HG03378 (cell line): ENCODE measurements at regions not wholly inside any gene's neighbourhood (a gene's known extent, or its start where the extent isn't known, plus 50 kb on each side); places are given as distances from the start of the nearest gene placed in this dataset.
"Not testable (repeated sequence)": the region's sequence is repeated elsewhere in the genome, so short reads cannot be mapped to it uniquely, and the experiment has no call there.

Experiments
- ATAC-seq: cut with Tn5 transposase; IDR thresholded peaks from one replicate; pipeline ENCODE4 v1.9.1; 2021; ENCODE audit warnings: mild to moderate bottlenecking, moderate library complexity; ENCODE audit not compliant: unreplicated experiment

DNA sequence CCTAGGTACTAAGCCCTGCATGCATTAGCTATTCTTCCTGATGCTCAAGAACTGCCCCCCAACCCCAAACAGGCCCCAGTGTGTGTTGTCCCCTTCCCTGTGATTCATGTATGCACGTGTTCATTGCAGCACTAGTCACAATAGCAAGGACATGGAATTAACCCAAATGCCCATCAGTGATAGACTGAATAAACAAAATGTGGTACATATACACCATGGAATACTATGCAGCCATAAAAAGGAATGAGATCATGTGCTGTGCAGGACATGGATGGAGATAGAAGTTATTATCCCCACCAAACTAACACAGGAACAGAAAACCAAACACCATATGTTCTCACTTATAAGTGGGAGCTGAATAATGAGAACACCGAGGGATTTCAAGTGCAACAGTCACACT, 214.2 kb upstream of the SLC7A11 start:
- ATAC-seq: not testable (repeated sequence)

DNA sequence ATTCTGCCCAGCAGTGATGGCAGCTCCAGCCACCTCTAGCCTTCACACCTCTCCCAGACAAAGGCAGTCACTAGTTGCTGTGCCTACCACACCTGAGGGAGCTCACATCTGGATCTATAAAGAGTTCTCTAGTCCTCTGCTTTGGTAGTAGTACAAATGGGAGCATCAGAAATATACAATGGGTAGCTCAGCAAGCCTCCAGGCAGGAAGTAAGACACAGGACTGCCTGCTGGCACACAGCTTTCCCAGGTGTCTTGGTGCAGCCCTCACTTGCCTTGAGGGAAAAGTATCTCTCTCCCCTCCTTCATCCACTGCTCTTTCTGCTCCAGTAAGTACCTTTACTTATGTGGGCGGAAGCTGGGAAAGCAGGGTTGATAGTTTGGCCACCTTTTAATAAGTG, 212.9 kb upstream of the SLC7A11 start:
- no peak for ATAC-seq

DNA sequence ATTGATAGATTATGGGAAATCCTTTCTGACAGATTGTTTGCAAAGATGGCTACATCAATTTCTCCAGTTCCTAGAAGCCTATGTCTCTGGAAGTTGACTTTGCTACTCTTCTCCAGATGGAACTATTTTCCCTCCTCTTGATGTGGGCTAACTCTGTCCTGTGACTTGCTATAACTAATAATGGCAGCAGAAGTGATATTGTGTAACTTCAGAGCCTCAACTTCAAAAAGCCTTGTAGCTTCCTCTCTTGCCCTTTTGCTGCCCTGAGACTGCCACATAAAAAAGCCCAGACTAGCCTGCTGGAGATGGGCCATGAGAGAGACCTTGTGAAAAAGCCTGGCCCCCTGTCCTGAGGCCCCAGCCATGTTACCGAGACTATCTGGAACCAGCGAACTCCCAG, 210.7 kb upstream of the SLC7A11 start:
- ATAC-seq: no peak

DNA sequence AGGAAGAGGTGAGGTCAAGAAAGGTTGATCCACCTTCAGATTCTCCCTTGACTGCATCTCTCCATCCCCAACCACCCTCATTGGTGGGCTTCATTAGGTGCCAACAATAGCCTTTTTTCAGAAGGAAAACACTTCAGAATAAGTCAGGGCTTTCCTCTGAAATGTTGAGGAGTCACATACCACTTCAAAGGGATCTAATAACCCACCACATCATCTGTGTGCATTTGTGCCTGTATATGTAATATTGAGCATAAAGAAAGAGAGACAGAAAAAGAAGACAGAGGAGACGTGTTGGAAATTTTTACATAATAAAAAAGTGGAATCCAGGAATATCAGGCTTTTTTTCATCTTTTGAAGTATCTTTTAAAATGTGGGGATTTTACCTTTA, 209.1 kb upstream of the SLC7A11 start:
- no peak for ATAC-seq

DNA sequence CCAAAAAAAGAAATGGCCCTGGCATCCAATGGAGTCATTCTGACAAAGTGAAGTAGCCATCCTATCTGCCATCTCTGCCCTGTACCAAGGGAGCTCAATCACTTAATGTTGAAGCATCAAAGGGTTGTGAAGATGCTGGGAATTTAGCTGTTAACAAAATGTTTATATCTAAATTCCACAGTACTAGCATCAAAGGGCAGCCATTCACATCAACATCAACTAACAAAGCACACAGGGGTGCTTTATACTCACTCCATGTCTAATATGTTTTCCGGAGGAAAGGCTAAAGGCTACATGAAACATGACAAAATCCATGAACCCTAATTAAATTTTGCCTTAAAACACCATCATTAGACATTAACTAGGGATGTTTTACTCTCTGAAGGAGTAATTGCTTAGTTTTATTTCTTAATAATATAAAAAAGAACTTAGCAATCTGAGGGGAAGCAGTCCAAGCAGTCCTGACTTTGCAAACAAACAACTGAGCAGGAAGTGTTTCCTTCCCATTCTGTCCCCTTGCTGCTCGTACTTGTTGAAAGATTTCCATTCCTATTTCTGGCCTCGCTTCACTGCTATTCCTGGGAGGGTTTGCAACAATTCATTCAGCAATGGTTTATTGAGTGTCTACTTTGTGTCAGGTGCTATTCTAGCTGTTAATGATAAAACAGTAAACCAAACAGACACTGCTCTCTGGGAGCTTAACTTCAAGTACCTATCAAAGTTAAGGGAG, 208.6 kb upstream of the SLC7A11 start:
- no peak for ATAC-seq

DNA sequence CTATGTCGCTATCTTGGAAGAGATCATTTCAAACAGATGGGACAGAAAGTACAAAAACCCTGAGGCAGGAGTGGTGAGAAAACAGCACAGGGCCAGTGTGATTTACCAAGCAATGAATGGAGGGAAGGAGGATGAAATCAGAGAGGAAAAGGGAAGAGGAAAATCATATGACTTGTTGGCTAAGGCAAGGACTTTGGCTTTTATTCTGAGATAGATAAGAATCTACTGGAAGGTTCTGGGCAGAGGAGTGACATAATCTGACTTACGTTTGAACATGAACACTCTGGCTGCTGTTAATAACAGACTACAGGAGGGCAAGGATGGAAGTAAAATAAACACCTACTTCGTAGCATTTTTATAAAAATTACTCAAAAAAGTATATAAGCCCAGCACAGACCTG, 207.8 kb upstream of the SLC7A11 start:
- ATAC-seq: no peak

DNA sequence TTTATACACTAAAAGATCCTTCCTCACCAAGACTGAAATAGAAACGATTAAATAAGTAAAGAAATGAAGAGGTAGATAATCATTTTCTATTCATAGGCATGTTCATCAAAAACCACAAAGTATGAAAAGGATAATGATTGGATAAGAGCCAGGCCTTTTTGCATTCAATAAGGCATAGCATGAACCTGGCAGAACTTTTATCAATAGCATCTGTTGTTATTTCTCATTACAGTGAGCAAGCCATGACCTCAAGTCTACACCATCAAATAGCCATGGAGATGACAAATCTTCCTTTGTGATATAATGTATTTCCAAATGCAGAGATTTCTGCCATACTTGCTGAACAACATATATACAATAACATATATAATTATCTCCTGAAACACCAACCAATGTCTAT, 206.0 kb upstream of the SLC7A11 start:
- no peak for ATAC-seq

DNA sequence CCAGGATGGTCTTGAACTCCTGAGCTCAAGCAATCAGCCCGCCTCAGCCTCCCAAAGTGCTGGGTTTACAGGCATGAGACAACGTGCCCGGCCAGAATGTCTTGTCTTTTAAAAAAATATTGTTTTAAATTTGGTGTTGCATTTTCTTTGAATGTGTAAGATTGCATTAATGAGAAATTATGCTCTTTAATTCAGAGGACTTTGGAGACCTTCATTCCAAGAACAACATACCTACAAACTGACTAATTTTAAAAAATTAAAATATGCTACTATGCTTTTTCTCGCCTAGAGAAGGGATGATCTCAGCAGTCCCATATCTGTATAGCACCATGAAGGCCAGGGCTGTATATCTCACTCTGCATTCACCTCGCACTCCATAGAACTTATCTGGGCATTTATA, 204.3 kb upstream of the SLC7A11 start:
- no peak for ATAC-seq

DNA sequence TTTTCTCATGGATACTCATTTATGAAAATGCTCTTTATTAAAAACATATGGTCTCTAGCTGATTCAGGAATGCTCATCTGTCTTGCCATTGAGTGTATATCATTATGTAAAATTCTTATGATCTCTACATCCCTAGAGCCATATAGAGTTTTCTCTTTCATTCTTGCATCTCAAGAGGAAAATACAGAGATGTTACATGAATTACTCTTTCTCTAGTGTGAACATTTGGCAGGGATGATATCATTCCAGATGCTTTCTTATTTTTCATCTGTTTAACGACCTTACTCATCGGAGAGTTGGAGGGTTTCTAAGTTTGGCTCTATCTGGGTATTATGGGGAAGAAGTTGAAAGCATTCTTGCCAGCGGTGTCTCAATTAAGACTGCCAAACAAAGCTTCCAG, 202.9 kb upstream of the SLC7A11 start:
- no peak for ATAC-seq

DNA sequence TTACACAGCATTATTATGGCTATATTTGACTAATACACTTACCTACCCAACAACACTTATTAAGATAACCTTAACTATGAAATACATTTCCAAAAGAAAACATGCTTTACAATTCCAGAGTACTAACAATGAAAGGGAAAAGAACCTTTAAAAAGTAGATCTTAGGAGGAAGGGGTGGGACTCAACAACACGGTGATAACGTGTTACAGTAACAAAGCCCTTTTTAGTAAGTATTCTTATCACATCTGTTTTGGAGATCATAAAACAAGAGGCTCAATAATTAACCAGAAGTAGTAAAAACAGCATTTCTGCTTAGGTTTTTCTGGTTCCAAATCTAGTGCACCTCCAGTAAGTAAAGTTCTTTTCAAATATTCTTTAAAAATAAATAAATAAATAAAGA, 202.1 kb upstream of the SLC7A11 start:
- no peak for ATAC-seq

DNA sequence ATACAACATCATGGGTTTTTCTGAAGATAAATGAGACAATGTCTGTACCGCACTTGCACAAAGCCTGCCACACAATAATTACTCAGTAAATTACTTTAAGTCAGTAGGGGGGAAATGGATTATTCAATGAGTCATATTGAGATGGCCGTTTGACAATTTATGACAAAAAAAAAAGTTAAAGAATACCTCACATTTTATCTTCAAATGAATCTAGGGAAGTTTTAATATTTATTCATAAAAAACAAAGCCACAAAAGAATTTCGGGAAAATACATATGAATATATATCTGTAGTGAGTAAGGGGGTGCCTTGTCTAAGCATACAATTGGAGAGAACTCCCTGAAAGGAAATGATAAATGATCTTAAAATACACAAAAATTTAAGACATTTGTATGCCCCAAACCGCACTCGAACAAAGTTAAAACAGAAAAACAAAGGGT, 197.0 kb upstream of the SLC7A11 start:
- no peak for ATAC-seq

DNA sequence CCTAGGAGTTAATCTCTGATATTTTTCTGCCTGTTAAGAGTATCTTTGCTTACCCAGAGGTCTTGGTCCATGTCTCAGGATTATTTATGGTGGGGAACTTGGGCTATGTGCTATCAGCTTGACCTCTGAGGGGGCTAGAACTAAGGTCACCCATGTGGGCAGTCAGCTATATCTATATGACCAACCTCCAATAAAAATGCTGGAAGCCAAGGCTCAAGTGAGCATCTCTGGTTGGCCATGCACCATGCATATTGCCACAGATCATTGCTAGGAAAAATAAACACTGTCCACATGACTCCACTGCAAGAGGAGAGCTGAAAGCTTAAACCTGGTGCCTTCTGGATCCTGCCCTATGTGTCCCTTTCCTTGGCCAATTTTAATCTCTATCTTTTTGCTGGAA, 196.5 kb upstream of the SLC7A11 start:
- ATAC-seq: no peak

DNA sequence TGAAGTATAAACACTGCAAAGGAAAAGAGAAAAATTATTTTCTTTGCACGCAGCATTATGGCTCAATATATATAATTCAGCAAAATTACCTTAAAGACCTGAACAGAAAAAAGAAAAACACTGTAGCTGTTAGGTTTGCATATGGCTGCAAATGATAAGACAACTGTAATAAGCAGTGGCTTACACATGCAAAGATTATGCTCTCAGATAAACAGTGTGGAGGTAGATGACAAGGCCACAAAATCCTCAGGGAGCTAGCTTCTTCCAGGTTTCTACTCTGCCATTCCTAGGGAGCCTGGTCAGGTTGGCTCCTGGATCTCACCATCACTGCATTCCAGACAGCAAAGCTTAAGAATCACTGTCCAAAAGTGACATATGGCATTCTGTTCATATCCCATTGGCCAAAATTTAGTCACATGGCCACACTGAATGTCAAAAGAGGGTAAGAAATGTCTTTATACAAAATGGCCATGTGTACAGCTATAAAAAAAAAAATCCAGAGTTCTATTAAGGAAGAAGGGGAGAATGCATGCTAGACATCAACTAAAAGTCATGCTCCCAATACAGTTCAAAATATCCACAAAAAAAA, 195.2 kb upstream of the SLC7A11 start:
- no peak for ATAC-seq

DNA sequence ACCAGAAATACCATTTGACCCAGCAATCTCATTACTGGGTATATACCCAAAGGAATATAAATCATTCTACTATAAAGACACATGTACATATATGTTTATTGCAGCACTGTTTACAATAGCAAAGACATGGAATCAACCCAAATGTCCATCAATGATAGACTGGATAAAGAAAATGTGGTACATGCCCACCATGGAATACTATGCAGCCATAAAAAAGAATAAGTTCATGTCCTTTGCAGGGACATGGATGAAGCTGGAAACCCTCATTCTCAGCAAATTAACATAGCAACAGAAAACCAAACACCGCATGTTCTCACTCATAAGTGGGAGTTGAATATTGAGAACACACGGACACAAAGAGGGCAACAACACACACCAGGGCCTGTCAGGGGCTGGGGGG, 193.6 kb upstream of the SLC7A11 start:
- ATAC-seq: not testable (repeated sequence)

DNA sequence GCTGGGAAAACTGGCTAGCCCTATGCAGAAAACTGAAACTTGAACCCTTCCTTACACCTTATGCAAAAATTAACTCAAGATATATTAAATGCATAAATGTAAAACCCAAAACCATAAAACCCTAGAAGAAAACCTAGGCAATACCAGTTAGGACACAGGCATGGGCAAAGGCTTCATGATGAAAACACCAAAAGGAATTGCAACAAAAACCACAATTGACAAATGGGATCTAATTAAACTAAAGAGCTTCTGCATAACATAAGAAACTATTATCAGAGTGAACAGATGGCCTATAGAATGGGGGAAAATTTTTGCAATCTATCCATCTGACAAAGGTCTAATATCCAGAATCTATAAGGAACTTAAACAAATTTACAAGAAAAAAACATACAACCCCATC, 192.9 kb upstream of the SLC7A11 start:
- not testable (repeated sequence) for ATAC-seq

DNA sequence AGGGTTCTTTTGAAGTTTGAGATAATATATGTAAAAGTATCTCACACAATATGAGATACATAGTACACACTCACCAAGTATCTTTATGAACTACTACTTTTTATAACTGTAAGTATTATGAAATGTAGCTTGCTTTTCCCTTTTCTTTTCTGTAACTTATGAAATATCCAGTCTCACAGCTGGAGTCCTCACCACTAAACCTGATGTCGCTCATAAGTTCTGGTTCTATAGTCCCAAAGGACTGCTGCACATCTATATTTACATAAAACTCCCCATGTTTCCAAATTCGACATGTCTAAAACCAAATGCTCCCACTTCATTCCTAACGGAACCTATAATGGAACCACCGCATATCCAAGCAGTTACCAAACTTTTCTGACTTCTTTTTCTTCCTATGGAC, 186.5 kb upstream of the SLC7A11 start:
- no peak for ATAC-seq

DNA sequence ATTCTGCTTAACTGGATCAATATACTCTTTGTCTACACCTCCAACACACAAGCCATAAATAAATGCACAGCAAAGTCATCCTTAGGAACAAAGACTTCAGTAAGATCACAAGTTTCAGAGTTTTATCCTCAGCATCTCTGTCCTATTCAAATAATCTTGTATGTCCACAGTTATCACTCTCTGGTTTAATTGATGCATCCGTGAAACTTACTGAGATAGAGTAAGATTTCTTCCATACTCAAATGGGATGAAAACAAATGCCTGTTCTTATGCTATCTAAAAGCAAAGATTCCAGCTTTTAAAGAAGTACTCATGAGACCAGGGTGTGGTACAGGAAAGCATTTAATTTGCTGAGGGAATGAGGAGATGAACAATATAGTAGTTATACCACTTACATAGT, 184.6 kb upstream of the SLC7A11 start:
- no peak for ATAC-seq

DNA sequence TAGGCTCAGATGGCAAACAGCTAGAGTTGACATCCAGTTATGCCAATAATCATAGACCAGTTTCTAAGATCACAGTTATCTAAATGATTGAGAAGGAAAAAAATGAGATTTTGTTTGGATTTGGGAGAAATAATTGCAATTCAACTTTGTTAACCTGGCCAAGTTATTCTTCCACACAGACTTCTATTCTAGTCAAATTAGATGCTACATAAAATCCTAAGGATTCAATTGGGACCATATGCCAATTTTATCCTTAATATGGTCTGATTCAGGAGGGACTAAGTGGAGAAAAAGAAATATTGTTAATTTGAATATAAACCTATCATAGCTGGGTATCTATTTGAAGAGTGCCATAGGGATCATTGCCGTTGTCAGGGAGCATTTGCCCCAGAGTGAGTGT, 178.3 kb upstream of the SLC7A11 start:
- no peak for ATAC-seq

DNA sequence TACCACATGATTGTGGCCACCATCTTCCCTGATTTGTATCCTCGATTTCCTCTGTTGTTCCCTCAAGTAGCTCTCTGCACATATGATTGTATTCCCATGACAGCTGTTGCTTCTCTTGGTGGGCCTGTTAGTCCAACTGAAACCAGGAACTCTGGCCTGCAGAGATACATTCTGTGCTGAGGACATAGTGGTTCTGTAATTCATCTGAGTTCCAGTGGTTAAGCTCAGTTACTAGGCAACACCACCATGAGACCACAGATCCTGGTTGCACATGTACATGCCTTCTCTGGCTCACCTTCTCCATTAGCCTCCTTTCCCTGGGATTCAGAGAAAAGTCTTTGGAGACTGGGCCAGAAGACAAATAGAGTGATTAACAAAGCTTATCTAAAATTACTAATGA, 172.1 kb upstream of the SLC7A11 start:
- no peak for ATAC-seq

DNA sequence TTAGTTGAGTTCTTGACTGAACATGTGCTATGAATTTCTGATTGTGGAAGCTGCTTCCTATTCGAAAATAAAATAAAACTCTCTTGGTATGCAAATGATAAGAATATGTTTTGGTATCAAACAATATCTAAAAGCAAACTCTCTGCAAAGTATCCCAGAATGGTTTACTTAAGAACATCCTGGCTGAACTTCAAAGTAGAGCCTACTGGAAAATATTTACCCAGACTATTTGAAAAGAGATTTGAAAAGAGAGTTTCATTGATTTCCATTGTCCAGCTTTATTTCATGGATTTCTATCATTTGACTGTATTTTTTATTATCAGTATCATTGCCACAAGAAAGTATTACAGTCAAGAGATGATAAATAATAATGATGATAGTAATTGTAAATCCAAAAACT, 171.1 kb upstream of the SLC7A11 start:
- ATAC-seq: no peak

DNA sequence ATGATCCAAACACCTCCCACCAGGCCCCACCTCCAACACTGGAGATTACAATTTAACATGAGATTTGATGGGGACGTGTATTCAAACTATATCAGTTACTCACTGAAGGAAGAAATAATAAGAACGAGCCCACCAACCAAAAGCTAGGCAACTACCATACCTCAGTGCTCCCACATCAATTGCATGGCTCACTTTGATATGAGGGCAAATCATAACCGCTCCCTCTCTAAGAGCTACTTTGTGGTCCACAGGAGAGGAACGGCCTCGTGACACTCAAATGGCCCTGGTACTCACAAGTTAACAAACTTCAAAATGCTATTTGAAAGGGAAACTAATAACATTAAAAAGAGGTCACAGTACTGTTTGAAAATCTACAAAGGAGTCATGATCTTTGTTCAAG, 170.7 kb upstream of the SLC7A11 start:
- ATAC-seq: no peak

DNA sequence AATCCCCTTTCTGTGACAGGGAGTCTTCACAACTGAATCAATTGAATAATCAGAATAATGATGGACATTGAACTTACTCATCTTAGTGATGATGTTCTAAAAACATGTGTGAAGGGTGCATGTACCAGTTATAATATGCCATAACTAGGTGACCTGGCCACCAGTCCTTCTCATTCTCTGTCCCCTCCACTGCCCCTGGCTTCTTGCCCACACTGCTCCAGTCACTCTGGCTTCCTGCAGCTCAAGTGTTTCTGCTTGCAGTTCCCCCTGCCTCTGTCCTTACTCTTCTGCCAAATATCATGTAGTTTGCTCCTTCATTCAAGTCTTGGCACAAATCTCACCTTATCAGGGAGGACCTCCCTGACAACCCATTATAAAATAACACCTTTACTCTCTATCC, 168.1 kb upstream of the SLC7A11 start:
- ATAC-seq: no peak

DNA sequence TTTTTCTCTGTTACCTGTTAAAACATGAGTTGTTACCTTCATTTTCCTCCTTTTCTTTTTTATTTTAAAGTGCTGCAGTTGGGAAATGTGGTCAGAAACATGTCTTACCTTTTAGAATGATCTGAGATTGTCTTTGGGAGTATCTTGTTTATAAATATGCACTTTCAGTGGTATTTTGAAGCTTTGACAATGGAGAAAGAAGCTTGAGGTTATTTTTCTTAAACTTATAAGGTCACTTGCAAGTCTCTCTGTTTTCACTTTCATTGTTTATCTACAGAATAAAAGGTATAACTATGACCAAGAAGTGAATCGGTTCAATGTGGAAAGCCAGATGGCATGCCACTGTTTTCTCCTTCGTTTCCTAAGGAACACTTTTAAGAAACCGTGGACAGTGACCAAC, 167.5 kb upstream of the SLC7A11 start:
- no peak for ATAC-seq
